PC-3 (cell line): ENCODE measurements at regions not wholly inside any gene's neighbourhood (a gene's known extent, or its start where the extent isn't known, plus 50 kb on each side); places are given as distances from the start of the nearest gene placed in this dataset.
"Not testable (repeated sequence)": the region's sequence is repeated elsewhere in the genome, so short reads cannot be mapped to it uniquely, and the experiment has no call there.

ENCODE experiments used
- CTCF ChIP-seq: fragments of 300-600 bp; sonication (generic); conservative IDR thresholded peaks from 2 replicates; pipeline ENCODE4 v1.5.1; 2017; ENCODE audit warnings: antibody characterized with exemption, low read depth, mild to moderate bottlenecking, low read length
- EZH2phosphoT487 ChIP-seq: fragments of 300-600 bp; sonication (generic); IDR thresholded peaks from 2 replicates; pipeline ENCODE4 v1.6.1; 2018; ENCODE audit warnings: mild to moderate bottlenecking, antibody characterized with exemption, low read length, borderline replicate concordance

GRCh38 chr12:67049199-67049598 is 220.0 kb upstream of the CAND1 start:
- not testable (repeated sequence) for TF ChIP-seq EZH2phosphoT487, CTCF
